Stimulated activated CD4-positive, alpha-beta T cell treated with anti-CD3 and anti-CD28 coated beads, TNF-alpha, amount 100 ng/mL, for 4 hours (primary cell): ENCODE measurements at regions not wholly inside any gene's neighbourhood (a gene's known extent, or its start where the extent isn't known, plus 50 kb on each side); places are given as distances from the start of the nearest gene placed in this dataset.

ENCODE experiments used
- DNase-seq, 3 experiments: peaks; one replicate each; pipeline ENCODE4 v3.0.0-alpha.2; 2020; ENCODE audit warnings: low read depth in 3 of 3

DNA sequence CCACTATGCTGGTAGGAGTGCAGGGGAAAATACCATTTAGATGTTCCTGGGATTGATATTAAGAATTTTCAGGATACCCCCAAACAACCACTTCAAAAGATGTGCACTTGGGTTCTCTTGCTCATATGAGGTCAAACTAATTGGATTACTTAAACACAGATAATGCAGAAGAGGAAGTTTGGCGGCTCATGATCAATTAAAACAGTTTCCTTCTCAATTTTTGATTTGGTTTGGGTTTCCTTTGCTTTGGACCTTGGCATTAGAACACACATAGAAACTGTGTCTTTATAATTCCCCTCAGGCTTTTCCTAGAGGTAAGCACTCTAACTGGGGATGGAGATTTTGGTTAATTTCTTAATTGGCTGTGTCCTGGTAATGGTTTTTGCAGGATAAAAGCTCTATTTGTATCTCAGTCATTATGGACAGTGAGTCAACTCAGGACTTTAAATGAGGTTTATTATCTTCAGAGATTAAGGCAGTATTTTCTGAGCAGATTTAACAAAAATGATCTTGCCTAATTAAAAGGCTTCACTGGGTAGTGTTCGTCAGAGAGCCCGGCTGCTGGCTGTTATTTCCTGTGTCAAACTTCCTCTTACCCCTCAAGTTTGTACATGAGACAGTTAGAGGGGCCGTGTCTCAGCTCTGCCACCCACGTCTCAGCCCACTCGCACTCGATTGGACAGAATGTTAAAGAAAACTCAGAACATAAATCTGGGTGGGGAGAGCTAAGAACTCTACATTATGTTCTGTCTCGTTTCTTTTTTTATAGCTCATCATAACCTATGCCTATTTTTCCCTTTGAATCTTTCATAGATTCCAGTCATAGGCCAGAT, 50.3 kb upstream of the PREP start:
- DNase-seq, result peak in 2 of 3 experiments; percentile 5 to 8
